ENCODE measurements at regions not wholly inside any gene's neighbourhood (a gene's known extent, or its start where the extent isn't known, plus 50 kb on each side); places are given as distances from the start of the nearest gene placed in this dataset.
A peak's percentile ranks its signal among the peaks of the same experiment; 100 is the strongest.

- H2AFZ ChIP-seq (ENCODE audit: low read depth, low read length): no peak overlapping the region
- H3K79me1 ChIP-seq (replicated peaks; ENCODE audit: low read length, poor library complexity, severe bottlenecking): no peaks in the 10 kb centered on the region
- no peak overlapping the region for H3K18ac ChIP-seq (ENCODE audit: low read depth in 1 of 2, low read length in 2 of 2)
- H3K23ac ChIP-seq (ENCODE audit: low read length in 2 of 2): no peak overlapping the region
- no CpG with 5 or more reads among the region's 1 CpG for WGBS
- H2BK15ac ChIP-seq (ENCODE audit: low read depth, poor library complexity, severe bottlenecking): no peak overlapping the region
- peak; percentile 3 for DNase-seq
- no peak overlapping the region for H3K27ac ChIP-seq (ENCODE audit: low read length, poor library complexity, severe bottlenecking)
- no peak overlapping the region for H4K91ac ChIP-seq (ENCODE audit: low read length)
- H3K4me2 ChIP-seq (ENCODE audit: low read length, poor library complexity, severe bottlenecking): no peak overlapping the region
- no peak overlapping the region for H2BK12ac ChIP-seq (ENCODE audit: low read length in 2 of 2)
- H3K4ac ChIP-seq (ENCODE audit: low read depth in 1 of 2, low read length in 2 of 2): no peak overlapping the region
- H3K9me3 ChIP-seq (ENCODE audit: control insufficient read depth, low read length): no peaks in the 10 kb centered on the region
- no peak overlapping the region for H3K9ac ChIP-seq (ENCODE audit: low read length)
- no peak overlapping the region for H4K8ac ChIP-seq (ENCODE audit: low read length)
- H2BK5ac ChIP-seq (ENCODE audit: low read depth, low read length, poor library complexity, severe bottlenecking): no peak overlapping the region
- no peaks in the 10 kb centered on the region for H3K36me3 ChIP-seq (ENCODE audit: control insufficient read depth in 1 of 2, insufficient read depth in 2 of 2, low read depth in 1 of 2, low read length in 2 of 2)
- no peak overlapping the region for H3K14ac ChIP-seq (ENCODE audit: low read length in 2 of 2)
- no peak overlapping the region for H3K4me3 ChIP-seq (ENCODE audit: insufficient read depth in 1 of 2, low read depth in 1 of 2, low read length in 2 of 2)
- no peaks in the 10 kb centered on the region for H3K27me3 ChIP-seq (ENCODE audit: control insufficient read depth in 1 of 2, insufficient read depth in 1 of 2, low read length in 2 of 2)
- no peak overlapping the region for H2AK5ac ChIP-seq (ENCODE audit: low read length, severe bottlenecking)
- no peak overlapping the region for H2BK120ac ChIP-seq (ENCODE audit: low read depth, low read length)
- no peaks in the 10 kb centered on the region for H3K4me1 ChIP-seq (ENCODE audit: control insufficient read depth, insufficient read depth, low read depth, low read length)
These were observed 456.8 kb upstream of the GJE1 start for GRCh38 chr6:141675957-141676356.

- Histone ChIP-seq H3K9ac (ENCODE audit: low read length) (no peak overlapping the region), H3K4me1 (ENCODE audit: control insufficient read depth, insufficient read depth, low read depth, low read length) (no peaks in the 10 kb centered on the region), H2BK5ac (ENCODE audit: low read depth, low read length, poor library complexity, severe bottlenecking) (no peak overlapping the region), H3K27me3 (ENCODE audit: control insufficient read depth in 1 of 2, insufficient read depth in 1 of 2, low read length in 2 of 2) (no peaks in the 10 kb centered on the region), H3K36me3 (ENCODE audit: control insufficient read depth in 1 of 2, insufficient read depth in 2 of 2, low read depth in 1 of 2, low read length in 2 of 2) (no peaks in the 10 kb centered on the region), H3K4me2 (ENCODE audit: low read length, poor library complexity, severe bottlenecking) (no peak overlapping the region), H2AFZ (ENCODE audit: low read depth, low read length) (no peak overlapping the region), H2BK120ac (ENCODE audit: low read depth, low read length) (no peak overlapping the region), H3K27ac (ENCODE audit: low read length, poor library complexity, severe bottlenecking) (no peak overlapping the region), H3K18ac (ENCODE audit: low read depth in 1 of 2, low read length in 2 of 2) (no peak overlapping the region), H3K4me3 (ENCODE audit: insufficient read depth in 1 of 2, low read depth in 1 of 2, low read length in 2 of 2) (no peak overlapping the region), H3K4ac (ENCODE audit: low read depth in 1 of 2, low read length in 2 of 2) (no peak overlapping the region), H2AK5ac (ENCODE audit: low read length, severe bottlenecking) (no peak overlapping the region), H2BK15ac (ENCODE audit: low read depth, poor library complexity, severe bottlenecking) (no peak overlapping the region), H3K23ac (ENCODE audit: low read length in 2 of 2) (no peak overlapping the region), H3K79me1 (replicated peaks; ENCODE audit: low read length, poor library complexity, severe bottlenecking) (no peaks in the 10 kb centered on the region), H2BK12ac (ENCODE audit: low read length in 2 of 2) (no peak overlapping the region), H3K9me3 (ENCODE audit: control insufficient read depth, low read length) (no peaks in the 10 kb centered on the region), H4K91ac (ENCODE audit: low read length) (no peak overlapping the region), H4K8ac (ENCODE audit: low read length) (no peak overlapping the region), H3K14ac (ENCODE audit: low read length in 2 of 2) (no peak overlapping the region)
- no peak for DNase-seq
- WGBS: 93% methylated on average over 4 of the region's 7 CpGs
These were observed 463.6 kb upstream of the GJE1 start for GRCh38 chr6:141669141-141669540.

GRCh38 chr6:141667580-141668309, 465.0 kb upstream of the GJE1 start:
- Histone ChIP-seq H3K9ac (ENCODE audit: low read length) (no peak overlapping the region), H3K4me1 (ENCODE audit: control insufficient read depth, insufficient read depth, low read depth, low read length) (no peaks in the 10 kb centered on the region), H4K91ac (ENCODE audit: low read length) (no peak overlapping the region), H2BK12ac (ENCODE audit: low read length in 2 of 2) (no peak overlapping the region), H3K27ac (ENCODE audit: low read length, poor library complexity, severe bottlenecking) (no peak overlapping the region), H3K9me3 (ENCODE audit: control insufficient read depth, low read length) (no peaks in the 10 kb centered on the region), H3K79me1 (replicated peaks; ENCODE audit: low read length, poor library complexity, severe bottlenecking) (no peaks in the 10 kb centered on the region), H3K23ac (ENCODE audit: low read length in 2 of 2) (no peak overlapping the region), H3K36me3 (ENCODE audit: control insufficient read depth in 1 of 2, insufficient read depth in 2 of 2, low read depth in 1 of 2, low read length in 2 of 2) (no peaks in the 10 kb centered on the region), H2AFZ (ENCODE audit: low read depth, low read length) (no peak overlapping the region), H3K27me3 (ENCODE audit: control insufficient read depth in 1 of 2, insufficient read depth in 1 of 2, low read length in 2 of 2) (no peaks in the 10 kb centered on the region), H3K4ac (ENCODE audit: low read depth in 1 of 2, low read length in 2 of 2) (no peak overlapping the region), H3K14ac (ENCODE audit: low read length in 2 of 2) (no peak overlapping the region), H2BK15ac (ENCODE audit: low read depth, poor library complexity, severe bottlenecking) (no peak overlapping the region), H3K4me3 (ENCODE audit: insufficient read depth in 1 of 2, low read depth in 1 of 2, low read length in 2 of 2) (no peak overlapping the region), H3K4me2 (ENCODE audit: low read length, poor library complexity, severe bottlenecking) (no peak overlapping the region), H2BK120ac (ENCODE audit: low read depth, low read length) (no peak overlapping the region), H4K8ac (ENCODE audit: low read length) (no peak overlapping the region), H3K18ac (ENCODE audit: low read depth in 1 of 2, low read length in 2 of 2) (no peak overlapping the region), H2AK5ac (ENCODE audit: low read length, severe bottlenecking) (no peak overlapping the region), H2BK5ac (ENCODE audit: low read depth, low read length, poor library complexity, severe bottlenecking) (no peak overlapping the region)
- DNase-seq: peak; percentile 19
- WGBS: 73% methylated on average over 3 of the region's 3 CpGs

GRCh38 chr6:141666187-141666586, 466.5 kb upstream of the GJE1 start:
- no peak overlapping the region for H3K18ac ChIP-seq (ENCODE audit: low read depth in 1 of 2, low read length in 2 of 2)
- no peak overlapping the region for H3K4ac ChIP-seq (ENCODE audit: low read depth in 1 of 2, low read length in 2 of 2)
- no peak overlapping the region for H2AK5ac ChIP-seq (ENCODE audit: low read length, severe bottlenecking)
- no peak overlapping the region for H4K8ac ChIP-seq (ENCODE audit: low read length)
- 100% methylated on average over 1 of the region's 1 CpG for WGBS
- no peak overlapping the region for H3K23ac ChIP-seq (ENCODE audit: low read length in 2 of 2)
- no peak overlapping the region for H2AFZ ChIP-seq (ENCODE audit: low read depth, low read length)
- H3K27ac ChIP-seq (ENCODE audit: low read length, poor library complexity, severe bottlenecking): no peak overlapping the region
- no peaks in the 10 kb centered on the region for H3K36me3 ChIP-seq (ENCODE audit: control insufficient read depth in 1 of 2, insufficient read depth in 2 of 2, low read depth in 1 of 2, low read length in 2 of 2)
- H2BK12ac ChIP-seq (ENCODE audit: low read length in 2 of 2): no peak overlapping the region
- H3K9ac ChIP-seq (ENCODE audit: low read length): no peak overlapping the region
- H3K27me3 ChIP-seq (ENCODE audit: control insufficient read depth in 1 of 2, insufficient read depth in 1 of 2, low read length in 2 of 2): no peaks in the 10 kb centered on the region
- no peak overlapping the region for H3K4me3 ChIP-seq (ENCODE audit: insufficient read depth in 1 of 2, low read depth in 1 of 2, low read length in 2 of 2)
- H2BK120ac ChIP-seq (ENCODE audit: low read depth, low read length): no peak overlapping the region
- DNase-seq: no peak
- H3K4me2 ChIP-seq (ENCODE audit: low read length, poor library complexity, severe bottlenecking): no peak overlapping the region
- H3K9me3 ChIP-seq (ENCODE audit: control insufficient read depth, low read length): no peaks in the 10 kb centered on the region
- H2BK15ac ChIP-seq (ENCODE audit: low read depth, poor library complexity, severe bottlenecking): no peak overlapping the region
- no peak overlapping the region for H2BK5ac ChIP-seq (ENCODE audit: low read depth, low read length, poor library complexity, severe bottlenecking)
- H4K91ac ChIP-seq (ENCODE audit: low read length): no peak overlapping the region
- H3K79me1 ChIP-seq (replicated peaks; ENCODE audit: low read length, poor library complexity, severe bottlenecking): no peaks in the 10 kb centered on the region
- no peak overlapping the region for H3K14ac ChIP-seq (ENCODE audit: low read length in 2 of 2)
- H3K4me1 ChIP-seq (ENCODE audit: control insufficient read depth, insufficient read depth, low read depth, low read length): no peaks in the 10 kb centered on the region
